BJ (cell line): ENCODE measurements at regions not wholly inside any gene's neighbourhood (a gene's known extent, or its start where the extent isn't known, plus 50 kb on each side); places are given as distances from the start of the nearest gene placed in this dataset.

Experiments
- CTCF ChIA-PET: fragments of 350-600 bp; formaldehyde crosslinking; extraction: SDS; loops from one replicate; lab custom pipeline; 2021; ENCODE audit warnings: antibody characterized with exemption, inconsistent platforms; lab: Yijun Ruan, JAX
- POLR2A ChIA-PET: fragments of 300-600 bp; sonication (Branson Sonifier 250); formaldehyde crosslinking; extraction: SDS; loops from one replicate; lab custom pipeline; 2021; ENCODE audit warnings: antibody characterized with exemption; lab: Charles Lee
- DNase-seq: peaks from one replicate; pipeline ENCODE4 v3.0.0-alpha.2; 2011; ENCODE audit warnings: low read depth
- H3K27me3 ChIP-seq: 2 replicates; pipeline ENCODE4 v1.6.0; 2011; ENCODE audit warnings: low read length; ENCODE audit not compliant: control insufficient read depth, insufficient read depth
- H3K36me3 ChIP-seq: 2 replicates; pipeline ENCODE4 v1.5.1; 2011; ENCODE audit warnings: low read length; ENCODE audit not compliant: control insufficient read depth, insufficient read depth
- H3K4me3 ChIP-seq: 2 replicates; pipeline ENCODE4 v1.5.1; 2011; ENCODE audit warnings: low read depth, mild to moderate bottlenecking, control low read depth, low read length
- CTCF ChIP-seq: IDR thresholded peaks from 2 replicates; pipeline ENCODE4 v1.5.1; 2011; ENCODE audit warnings: low read depth, mild to moderate bottlenecking, control low read depth, inconsistent platforms, low read length, moderate library complexity; ENCODE audit not compliant: insufficient read depth

GRCh38 chr2:52070665-52071064, 1038.7 kb upstream of the NRXN1 start:
- H3K36me3 ChIP-seq, result no peaks in the 10 kb centered on the region
- H3K4me3 ChIP-seq, result no peak overlapping the region
- TF ChIP-seq CTCF, result no peak
- no peak for DNase-seq
- ChIA-PET CTCF (no interaction called here), POLR2A (no interaction called here)
- H3K27me3 ChIP-seq, result no peaks in the 10 kb centered on the region

GRCh38 chr2:52064234-52064633, 1032.3 kb upstream of the NRXN1 start:
- POLR2A ChIA-PET, result no interaction called here
- Histone ChIP-seq H3K27me3 (no peaks in the 10 kb centered on the region), H3K36me3 (no peaks in the 10 kb centered on the region), H3K4me3 (no peak overlapping the region)
- CTCF ChIA-PET, result no interaction called here
- no peak for TF ChIP-seq CTCF
- DNase-seq, result no peak

DNA sequence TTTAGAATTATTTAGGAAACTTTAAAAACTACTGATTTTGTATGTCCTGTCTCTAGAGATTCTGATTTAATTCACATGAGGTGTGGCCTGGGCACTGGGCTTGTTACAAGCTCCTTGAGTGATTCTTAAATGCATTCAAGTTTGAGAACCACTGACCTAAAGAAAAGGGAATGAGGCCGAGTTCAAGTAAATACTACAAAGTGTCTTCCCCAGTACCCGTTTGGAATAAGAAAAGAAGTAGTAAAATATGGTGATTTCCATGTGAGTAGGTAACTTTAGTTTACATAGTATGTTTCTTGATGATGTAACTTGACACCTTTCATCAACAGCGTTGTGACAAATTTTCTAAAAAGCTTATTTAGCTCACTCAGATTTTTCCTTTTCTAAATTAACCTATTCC, 1022.9 kb upstream of the NRXN1 start:
- H3K27me3 ChIP-seq, result no peaks in the 10 kb centered on the region
- POLR2A ChIA-PET, result no interaction called here
- TF ChIP-seq CTCF, result no peak
- H3K4me3 ChIP-seq, result no peak overlapping the region
- CTCF ChIA-PET, result no interaction called here
- DNase-seq, result no peak
- no peaks in the 10 kb centered on the region for H3K36me3 ChIP-seq

- TF ChIP-seq CTCF, result no peak
- DNase-seq, result no peak
- Histone ChIP-seq H3K27me3 (no peaks in the 10 kb centered on the region), H3K36me3 (no peaks in the 10 kb centered on the region), H3K4me3 (no peak overlapping the region)
- POLR2A ChIA-PET, result no interaction called here
- CTCF ChIA-PET, result interaction anchor here (0.6 kb wide), 1 partner anchor 113 kb away, joined by 3 read pairs; no protein-coding TSS in a partner anchor
Observed at GRCh38 chr2:52036853-52037252, 1004.9 kb upstream of the NRXN1 start.

DNA sequence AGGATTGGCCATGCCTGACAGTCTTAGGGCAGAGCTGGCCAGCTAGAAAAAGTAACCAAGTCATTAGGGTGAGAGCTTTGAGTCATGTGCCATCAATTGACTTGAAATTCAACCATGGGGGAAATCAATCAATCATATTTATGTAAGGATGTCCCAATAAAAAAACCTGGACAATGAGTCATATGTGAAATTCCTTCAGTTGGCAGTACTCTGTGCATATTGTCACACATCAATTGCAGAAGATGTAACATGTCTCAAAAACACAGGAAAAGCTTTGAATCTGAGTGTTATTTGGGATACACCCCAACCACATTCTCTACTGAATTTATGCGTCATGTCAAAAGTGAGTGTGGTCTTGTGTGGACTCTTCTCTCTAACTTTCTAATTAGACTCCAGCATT, 1004.1 kb upstream of the NRXN1 start:
- no peak for DNase-seq
- Histone ChIP-seq H3K27me3 (no peaks in the 10 kb centered on the region), H3K36me3 (no peaks in the 10 kb centered on the region), H3K4me3 (no peak overlapping the region)
- CTCF ChIA-PET, result interaction anchor here (0.6 kb wide), 1 partner anchor 517 kb away, joined by 3 read pairs; no protein-coding TSS in a partner anchor
- POLR2A ChIA-PET, result no interaction called here
- TF ChIP-seq CTCF, result no peak
